MCF 10A (cell line): ENCODE measurements at regions not wholly inside any gene's neighbourhood (a gene's known extent, or its start where the extent isn't known, plus 50 kb on each side); places are given as distances from the start of the nearest gene placed in this dataset.

Experiments
- BruUV-seq: library from RNA; stranded (reverse); fragments of 400-500 nt; replicated peaks from 2 replicates; lab custom pipeline; 2021; lab: Mats Ljungman, UMichigan
- CTCF ChIA-PET: fragments of 300-600 bp; sonication (Branson Sonifier 250); formaldehyde crosslinking; extraction: SDS; loops from one replicate; lab custom pipeline; 2021; ENCODE audit warnings: antibody characterized with exemption, inconsistent platforms; lab: Yijun Ruan, JAX
- POLR2A ChIA-PET: fragments of 300-600, 350-650 bp; sonication (Branson Sonifier 250); formaldehyde crosslinking; extraction: SDS; loops from one replicate; lab custom pipeline; 2020; ENCODE audit warnings: antibody characterized with exemption, inconsistent platforms; lab: Yijun Ruan, JAX
- DNase-seq: peaks from one replicate; pipeline ENCODE4 v3.0.0-alpha.2; 2018; ENCODE audit not compliant: unreplicated experiment
- H3K27ac Mint-ChIP-seq: one replicate; pipeline ENCODE4 v1.8.0; 2022; ENCODE audit warnings: mild to moderate bottlenecking, low read depth, mixed read lengths; ENCODE audit not compliant: unreplicated experiment
- H3K27me3 Mint-ChIP-seq: one replicate; pipeline ENCODE4 v1.8.0; 2022; ENCODE audit warnings: mixed read lengths; ENCODE audit not compliant: insufficient read depth, unreplicated experiment
- H3K36me3 Mint-ChIP-seq: one replicate; pipeline ENCODE4 v1.8.0; 2022; ENCODE audit warnings: mild to moderate bottlenecking, moderate library complexity, mixed read lengths; ENCODE audit not compliant: insufficient read depth, unreplicated experiment
- H3K4me1 Mint-ChIP-seq: one replicate; pipeline ENCODE4 v1.8.0; 2022; ENCODE audit warnings: mixed read lengths; ENCODE audit not compliant: insufficient read depth, unreplicated experiment
- H3K4me3 Mint-ChIP-seq: one replicate; pipeline ENCODE4 v1.8.0; 2022; ENCODE audit warnings: mild to moderate bottlenecking, moderate library complexity, mixed read lengths; ENCODE audit not compliant: unreplicated experiment
- H3K9me3 Mint-ChIP-seq: one replicate; pipeline ENCODE4 v1.8.0; 2022; ENCODE audit warnings: mixed read lengths; ENCODE audit not compliant: unreplicated experiment
- intact Hi-C: fragments of 100-400 bp; cut with micrococcal nuclease; formaldehyde crosslinking; loops from 2 replicates; pipeline ENCODE4 v1.14.1; 2022
- TF ChIP-seq, protein P1 (sequence below): fragments of 200-600 bp; IDR thresholded peaks from one replicate; pipeline ENCODE4 v1.8.0; 2022; ENCODE audit warnings: antibody characterized with exemption, mild to moderate bottlenecking; ENCODE audit not compliant: unreplicated experiment

DNA sequence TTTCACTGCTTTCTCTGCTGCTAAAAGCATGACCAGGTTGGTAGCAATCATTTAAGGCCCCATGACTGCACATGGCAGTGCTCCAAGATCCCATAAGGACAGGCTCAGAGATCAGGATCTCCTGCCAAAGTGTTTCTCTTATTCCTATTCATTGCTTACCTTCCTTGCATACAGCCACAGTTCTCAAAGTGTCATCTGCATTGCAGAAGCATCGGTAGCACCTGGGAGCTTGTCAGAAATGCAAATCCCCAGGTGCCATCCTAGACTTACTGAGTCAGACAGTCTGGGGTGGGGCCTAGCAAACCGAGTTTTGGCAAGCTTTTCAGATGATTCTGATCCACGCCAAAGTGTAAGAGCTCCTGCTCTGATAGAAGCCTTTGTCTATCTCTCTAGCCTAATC lies 489.0 kb upstream of the AUTS2 start:
- H3K36me3 Mint-ChIP-seq, result no peaks in the 10 kb centered on the region
- BruUV-seq, result no TSS peak
- no peak for DNase-seq
- H3K4me1 Mint-ChIP-seq, result no peaks in the 10 kb centered on the region
- H3K4me3 Mint-ChIP-seq, result no peak overlapping the region
- no peaks in the 10 kb centered on the region for H3K27me3 Mint-ChIP-seq
- TF ChIP-seq, protein P1, sequence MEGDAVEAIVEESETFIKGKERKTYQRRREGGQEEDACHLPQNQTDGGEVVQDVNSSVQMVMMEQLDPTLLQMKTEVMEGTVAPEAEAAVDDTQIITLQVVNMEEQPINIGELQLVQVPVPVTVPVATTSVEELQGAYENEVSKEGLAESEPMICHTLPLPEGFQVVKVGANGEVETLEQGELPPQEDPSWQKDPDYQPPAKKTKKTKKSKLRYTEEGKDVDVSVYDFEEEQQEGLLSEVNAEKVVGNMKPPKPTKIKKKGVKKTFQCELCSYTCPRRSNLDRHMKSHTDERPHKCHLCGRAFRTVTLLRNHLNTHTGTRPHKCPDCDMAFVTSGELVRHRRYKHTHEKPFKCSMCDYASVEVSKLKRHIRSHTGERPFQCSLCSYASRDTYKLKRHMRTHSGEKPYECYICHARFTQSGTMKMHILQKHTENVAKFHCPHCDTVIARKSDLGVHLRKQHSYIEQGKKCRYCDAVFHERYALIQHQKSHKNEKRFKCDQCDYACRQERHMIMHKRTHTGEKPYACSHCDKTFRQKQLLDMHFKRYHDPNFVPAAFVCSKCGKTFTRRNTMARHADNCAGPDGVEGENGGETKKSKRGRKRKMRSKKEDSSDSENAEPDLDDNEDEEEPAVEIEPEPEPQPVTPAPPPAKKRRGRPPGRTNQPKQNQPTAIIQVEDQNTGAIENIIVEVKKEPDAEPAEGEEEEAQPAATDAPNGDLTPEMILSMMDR, result no peak
- peaks cover 56% of the 10 kb centered on the region for H3K9me3 Mint-ChIP-seq
- ChIA-PET CTCF (no interaction called here), POLR2A (no interaction called here)
- no peak overlapping the region for H3K27ac Mint-ChIP-seq
- intact Hi-C loops, result no loop called here

DNA sequence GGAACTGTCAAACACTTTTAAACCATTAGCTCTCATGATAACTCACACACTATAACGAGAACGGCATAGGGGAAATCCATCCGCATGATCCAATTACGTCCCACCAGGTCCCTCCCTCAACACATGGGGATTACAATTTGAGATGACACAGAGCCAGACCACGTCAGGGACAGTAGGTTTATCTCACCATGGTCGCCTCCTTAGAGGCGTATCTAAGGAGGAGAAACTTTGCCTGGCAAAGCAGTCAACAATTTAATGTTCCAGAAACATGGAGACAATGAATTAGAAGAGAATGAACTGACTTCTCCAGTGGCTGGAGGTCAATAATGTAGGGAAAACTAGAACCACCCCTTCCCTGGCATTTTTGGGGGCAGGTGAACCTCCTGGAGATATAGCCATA lies 488.4 kb upstream of the AUTS2 start:
- no peaks in the 10 kb centered on the region for H3K27me3 Mint-ChIP-seq
- H3K27ac Mint-ChIP-seq, result no peak overlapping the region
- H3K4me3 Mint-ChIP-seq, result no peak overlapping the region
- intact Hi-C loops, result no loop called here
- H3K4me1 Mint-ChIP-seq, result no peaks in the 10 kb centered on the region
- no peak for DNase-seq
- POLR2A ChIA-PET, result no interaction called here
- no TSS peak for BruUV-seq
- CTCF ChIA-PET, result no interaction called here
- H3K36me3 Mint-ChIP-seq, result no peaks in the 10 kb centered on the region
- H3K9me3 Mint-ChIP-seq, result peaks cover 52% of the 10 kb centered on the region
- TF ChIP-seq, protein P1, result no peak

DNA sequence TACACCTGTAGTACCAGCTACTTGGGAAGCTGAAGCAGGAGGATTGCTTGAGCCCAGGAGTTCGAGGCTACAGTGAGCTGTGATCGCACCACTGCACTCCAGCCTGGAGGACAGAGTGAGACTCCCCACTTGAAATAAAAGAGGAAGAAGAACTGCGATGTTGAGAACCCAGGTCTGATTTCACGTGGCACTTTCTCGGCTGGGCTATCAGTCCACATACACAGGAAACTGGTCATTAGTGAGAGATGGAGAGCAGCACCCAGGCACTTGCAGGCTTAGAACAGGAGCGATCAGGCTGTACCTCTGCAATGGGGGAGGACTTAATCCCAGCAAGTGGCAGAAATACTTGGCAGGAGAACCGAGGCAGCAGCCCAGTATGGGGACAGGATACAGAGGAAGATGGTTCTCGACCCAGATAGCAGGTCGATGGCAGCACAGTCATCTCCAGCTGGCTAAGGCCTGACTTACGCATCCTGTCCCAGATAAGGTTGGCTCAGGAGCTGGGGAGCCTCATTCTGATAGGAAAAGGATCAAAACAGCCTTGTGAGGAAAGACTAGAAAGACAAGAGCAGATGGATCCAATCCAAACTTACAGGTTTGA lies 487.7 kb upstream of the AUTS2 start:
- Mint-ChIP-seq H3K9me3 (peaks cover 46% of the 10 kb centered on the region), H3K4me1 (no peaks in the 10 kb centered on the region), H3K4me3 (no peak overlapping the region), H3K27ac (no peak overlapping the region), H3K36me3 (no peaks in the 10 kb centered on the region), H3K27me3 (no peaks in the 10 kb centered on the region)
- TF ChIP-seq, protein P1, result no peak
- DNase-seq, result no peak
- intact Hi-C loops, result no loop called here
- CTCF ChIA-PET, result no interaction called here
- POLR2A ChIA-PET, result no interaction called here
- BruUV-seq, result no TSS peak

DNA sequence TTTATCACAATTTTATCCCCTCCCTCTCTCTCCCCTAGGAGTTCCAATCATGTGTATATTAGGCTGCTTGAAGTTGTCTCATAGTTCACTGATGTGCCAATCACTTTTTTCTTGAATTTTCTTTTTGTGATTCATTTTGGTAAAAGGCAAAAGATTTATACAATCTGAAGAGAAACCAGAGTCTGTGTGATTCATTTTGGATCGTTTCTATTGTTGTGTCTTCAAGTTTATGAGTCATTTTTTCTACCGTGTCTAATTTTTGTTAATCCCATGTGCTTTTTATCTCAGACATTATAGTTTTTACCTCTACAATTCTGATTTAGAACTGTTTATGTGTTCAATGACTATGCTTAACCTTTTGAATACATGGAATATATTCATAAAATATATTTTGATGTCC lies 483.9 kb upstream of the AUTS2 start:
- no TSS peak for BruUV-seq
- H3K27me3 Mint-ChIP-seq, result no peaks in the 10 kb centered on the region
- CTCF ChIA-PET, result no interaction called here
- TF ChIP-seq, protein P1, result no peak
- no peaks in the 10 kb centered on the region for H3K4me1 Mint-ChIP-seq
- no peak overlapping the region for H3K27ac Mint-ChIP-seq
- POLR2A ChIA-PET, result no interaction called here
- peaks cover 33% of the 10 kb centered on the region for H3K9me3 Mint-ChIP-seq
- intact Hi-C loops, result no loop called here
- no peaks in the 10 kb centered on the region for H3K36me3 Mint-ChIP-seq
- DNase-seq, result no peak
- H3K4me3 Mint-ChIP-seq, result no peak overlapping the region
